HCT116 (cell line): ENCODE measurements at regions not wholly inside any gene's neighbourhood (a gene's known extent, or its start where the extent isn't known, plus 50 kb on each side); places are given as distances from the start of the nearest gene placed in this dataset.

Experiments used
- ATAC-seq: fragments of 200-7000 bp; cut with Tn5 transposase; 2 replicates; pipeline ENCODE4 v1.9.1; 2020; ENCODE audit warnings: mild to moderate bottlenecking, moderate library complexity
- BruUV-seq: library from RNA; stranded (reverse); fragments of 400-500 nt; replicated peaks from 2 replicates; lab custom pipeline; 2021; lab: Mats Ljungman, UMichigan
- CTCF ChIA-PET: fragments of 300-600 bp; sonication (Branson Sonifier 250); formaldehyde crosslinking; loops from one replicate; lab custom pipeline; 2021; ENCODE audit warnings: antibody characterized with exemption; lab: Charles Lee
- POLR2A ChIA-PET: fragments of 300-600, 350-600 bp; sonication (Branson Sonifier 250); formaldehyde crosslinking; loops from one replicate; lab custom pipeline; 2021; ENCODE audit warnings: antibody characterized with exemption; lab: Charles Lee
- RAD21 ChIA-PET, 2 experiments: fragments of 300-600 bp; sonication (Branson Sonifier 250); formaldehyde crosslinking; loops; one replicate each; lab custom pipeline; 2023; ENCODE audit warnings: low total read pairs in 2 of 2; ENCODE audit not compliant: uncharacterized antibody in 2 of 2, unreplicated experiment in 2 of 2, low non-redundant PET in 1 of 2; lab: Charles Lee
- DNase-seq: peaks from one replicate; pipeline ENCODE4 v3.0.0-alpha.2; 2010; ENCODE audit warnings: low read depth, low spot score
- H2AFZ ChIP-seq: fragments of 200-600 bp; shearing (Covaris generic), sonication (generic); 2 replicates; pipeline ENCODE4 v1.6.1; 2017; ENCODE audit warnings: low read depth, mixed run types, mixed read lengths, antibody characterized with exemption, low read length; ENCODE audit not compliant: poor library complexity, severe bottlenecking
- H3K27ac ChIP-seq: 2 replicates; pipeline ENCODE4 v1.5.1; 2012; ENCODE audit warnings: low read depth, low read length
- H3K27me3 ChIP-seq: fragments of 200-600 bp; sonication (generic); 2 replicates; pipeline ENCODE4 v1.6.1; 2016; ENCODE audit warnings: mixed run types, low read length, mixed read lengths; ENCODE audit not compliant: insufficient read depth
- H3K36me3 ChIP-seq, 2 experiments: fragments of 200-500 bp in 1 of 2; fragments of 200-600 bp in 1 of 2; sonication (Bioruptor generic) in 1 of 2; sonication (generic) in 1 of 2; 2 replicates each; pipeline versions ENCODE4 v1.5.1 to v1.6.1; 2014 to 2016; ENCODE audit warnings: low read length in 2 of 2, inconsistent platforms in 1 of 2, mixed read lengths in 1 of 2, mixed run types in 1 of 2; ENCODE audit not compliant: insufficient read depth in 2 of 2, control insufficient read depth in 1 of 2
- H3K4me1 ChIP-seq, 2 experiments: fragments of 200-600 bp in 1 of 2; sonication (generic) in 1 of 2; 2 replicates each; pipeline versions ENCODE4 v1.5.1 to v1.6.1; 2012 to 2017; ENCODE audit warnings: low read length in 2 of 2, inconsistent platforms in 1 of 2, mild to moderate bottlenecking in 1 of 2, mixed read lengths in 1 of 2, mixed run types in 1 of 2, moderate library complexity in 1 of 2; ENCODE audit not compliant: insufficient read depth in 2 of 2, control insufficient read depth in 1 of 2
- H3K4me2 ChIP-seq: fragments of 200-600 bp; sonication (generic); 2 replicates; pipeline ENCODE4 v1.6.1; 2017; ENCODE audit warnings: mixed run types, low read length, mixed read lengths
- H3K4me3 ChIP-seq, 2 experiments: fragments of 200-600 bp in 1 of 2; sonication (generic) in 1 of 2; replicated peaks in 1 of 2; 2 replicates each; pipeline ENCODE4 v1.5.1; 2011 to 2016; ENCODE audit warnings: low read length in 2 of 2, control low read depth in 1 of 2, low read depth in 1 of 2, mild to moderate bottlenecking in 1 of 2, mixed read lengths in 1 of 2, mixed run types in 1 of 2
- H3K79me2 ChIP-seq: fragments of 200-600 bp; sonication (generic); 2 replicates; pipeline ENCODE4 v1.6.1; 2017; ENCODE audit warnings: mild to moderate bottlenecking, mixed run types, low read length, moderate library complexity, mixed read lengths; ENCODE audit not compliant: insufficient read depth
- H3K9ac ChIP-seq: fragments of 200-600 bp; sonication (generic); 2 replicates; pipeline ENCODE4 v1.6.1; 2016; ENCODE audit warnings: low read length, mixed read lengths
- H3K9me2 ChIP-seq: fragments of 200-600 bp; sonication (generic), shearing (Covaris generic); 2 replicates; pipeline ENCODE4 v1.6.1; 2017; ENCODE audit warnings: mixed run types, mild to moderate bottlenecking, moderate library complexity; ENCODE audit not compliant: insufficient read depth
- H3K9me3 ChIP-seq, 2 experiments: fragments of 200-500 bp in 1 of 2; fragments of 200-600 bp in 1 of 2; sonication (Bioruptor generic) in 1 of 2; sonication (generic) in 1 of 2; 2 replicates each; pipeline ENCODE4 v1.6.1; 2014 to 2017; ENCODE audit warnings: low read length in 2 of 2, mixed read lengths in 2 of 2, inconsistent platforms in 1 of 2, low read depth in 1 of 2, mild to moderate bottlenecking in 1 of 2, mixed run types in 1 of 2, moderate library complexity in 1 of 2; ENCODE audit not compliant: control insufficient read depth in 1 of 2, insufficient read depth in 1 of 2
- H4K20me1 ChIP-seq: fragments of 200-600 bp; sonication (generic), shearing (Covaris generic); 2 replicates; pipeline ENCODE4 v1.6.1; 2017; ENCODE audit warnings: mixed run types, mild to moderate bottlenecking, moderate library complexity; ENCODE audit not compliant: insufficient read depth
- ATF3 ChIP-seq: IDR thresholded peaks from 2 replicates; pipeline ENCODE4 v1.6.1; 2012
- CBX3 ChIP-seq: IDR thresholded peaks from 2 replicates; pipeline ENCODE4 v1.6.1; 2012; ENCODE audit warnings: low read depth
- CTCF ChIP-seq, 3 experiments: fragments of 200-600 bp in 1 of 3; sonication (generic) in 1 of 3; IDR thresholded peaks in 2 of 3; conservative IDR thresholded peaks in 1 of 3; 2 replicates each; pipeline ENCODE4 v1.5.1; 2012 to 2017; ENCODE audit warnings: low read depth in 2 of 3, low read length in 2 of 3, antibody characterized with exemption in 1 of 3, borderline replicate concordance in 1 of 3, control low read depth in 1 of 3, mild to moderate bottlenecking in 1 of 3, mixed read lengths in 1 of 3, mixed run types in 1 of 3, moderate library complexity in 1 of 3; ENCODE audit not compliant: insufficient read depth in 1 of 3
- EGR1 ChIP-seq: IDR thresholded peaks from 2 replicates; pipeline ENCODE4 v1.6.1; 2012; ENCODE audit warnings: low read depth
- ELF1 ChIP-seq: IDR thresholded peaks from 2 replicates; pipeline ENCODE4 v1.6.1; 2012; ENCODE audit warnings: low read depth, borderline replicate concordance
- EZH2 ChIP-seq: fragments of 200-600 bp; sonication (generic); IDR thresholded peaks from 2 replicates; pipeline ENCODE4 v1.6.1; 2017; ENCODE audit warnings: antibody characterized with exemption, mixed run types
- FOSL1 ChIP-seq: IDR thresholded peaks from 2 replicates; pipeline ENCODE4 v1.6.1; 2012; ENCODE audit warnings: low read depth
- JUND ChIP-seq: IDR thresholded peaks from 2 replicates; pipeline ENCODE4 v1.6.1; 2012
- MAX ChIP-seq: IDR thresholded peaks from 2 replicates; pipeline ENCODE4 v1.6.1; 2012
- POLR2A ChIP-seq: IDR thresholded peaks from 2 replicates; pipeline ENCODE4 v1.7.0; 2011; ENCODE audit warnings: borderline replicate concordance; ENCODE audit not compliant: insufficient read depth, insufficient read length; ENCODE audit errors: extremely low read depth
- POLR2AphosphoS5 ChIP-seq: IDR thresholded peaks from 2 replicates; pipeline ENCODE4 v1.6.1; 2011; ENCODE audit warnings: mild to moderate bottlenecking, low read depth, low read length, moderate library complexity
- RAD21 ChIP-seq: IDR thresholded peaks from 2 replicates; pipeline ENCODE4 v1.6.1; 2012; ENCODE audit warnings: low read depth, mild to moderate bottlenecking
- REST ChIP-seq: IDR thresholded peaks from 2 replicates; pipeline ENCODE4 v1.6.1; 2012; ENCODE audit warnings: low read depth
- SIN3A ChIP-seq: IDR thresholded peaks from 2 replicates; pipeline ENCODE4 v1.6.1; 2012; ENCODE audit warnings: low read depth
- SP1 ChIP-seq: IDR thresholded peaks from 2 replicates; pipeline ENCODE4 v1.6.1; 2012; ENCODE audit warnings: low read depth
- SRF ChIP-seq: IDR thresholded peaks from 2 replicates; pipeline ENCODE4 v1.6.1; 2012; ENCODE audit warnings: low read depth
- TCF7L2 ChIP-seq: IDR thresholded peaks from 2 replicates; pipeline ENCODE4 v1.7.0; 2011; ENCODE audit warnings: borderline replicate concordance, inconsistent platforms; ENCODE audit not compliant: insufficient read depth, insufficient read length; ENCODE audit errors: extremely low read depth
- YY1 ChIP-seq: IDR thresholded peaks from 2 replicates; pipeline ENCODE4 v1.6.1; 2011; ENCODE audit warnings: low read length, low read depth, moderate library complexity, mild to moderate bottlenecking; ENCODE audit not compliant: insufficient replicate concordance; ENCODE audit errors: extremely low read depth
- ZBTB33 ChIP-seq: IDR thresholded peaks from 2 replicates; pipeline ENCODE4 v1.6.1; 2011; ENCODE audit warnings: mild to moderate bottlenecking, low read length, moderate library complexity; ENCODE audit not compliant: insufficient replicate concordance; ENCODE audit errors: extremely low read depth
- ZFX ChIP-seq: fragments of 450-650 bp; IDR thresholded peaks from 2 replicates; pipeline ENCODE4 v1.6.1; 2017
- intact Hi-C: fragments of 100-400 bp; cut with micrococcal nuclease; formaldehyde crosslinking; loops from 2 replicates; pipeline ENCODE4 v1.10.0; 2022

- Histone ChIP-seq H3K4me1 (no peaks in the 10 kb centered on the region), H3K79me2 (no peaks in the 10 kb centered on the region), H3K36me3 (no peaks in the 10 kb centered on the region), H2AFZ (no peak overlapping the region), H3K4me3 (no peak overlapping the region), H3K9ac (no peak overlapping the region), H4K20me1 (no peaks in the 10 kb centered on the region), H3K27me3 (no peaks in the 10 kb centered on the region), H3K9me2 (no peaks in the 10 kb centered on the region), H3K27ac (no peak overlapping the region), H3K4me2 (no peak overlapping the region), H3K9me3 (no peaks in the 10 kb centered on the region)
- ChIA-PET CTCF (no interaction called here), POLR2A (no interaction called here), RAD21 (no interaction called here)
- intact Hi-C loops, result loop anchor here (5.0 kb wide), 1 partner anchor 177 kb away; no protein-coding TSS in a partner anchor
- ATAC-seq (no peak), DNase-seq (no peak)
- BruUV-seq, result no TSS peak
- TF ChIP-seq FOSL1 (no peak), POLR2A (no peak), CBX3 (no peak), ELF1 (no peak), REST (no peak), MAX (no peak), EZH2 (no peak), SIN3A (no peak), SP1 (no peak), CTCF (IDR thresholded peaks at IDR 0.05 in 2 of 3, conservative IDR thresholded peaks at IDR 0.05 in 1 of 3; ENCODE audit: borderline replicate concordance in 1 of 3, insufficient read depth in 1 of 3, low read depth in 2 of 3, low read length in 2 of 3) (no peak), RAD21 (no peak), POLR2AphosphoS5 (no peak), ZBTB33 (no peak), ATF3 (no peak), JUND (no peak), ZFX (no peak), TCF7L2 (no peak), YY1 (no peak), SRF (no peak), EGR1 (no peak)
Observed at GRCh38 chrX:84909151-84909550, 94.5 kb upstream of the APOOL start.
